ENCODE measurements at regions not wholly inside any gene's neighbourhood (a gene's known extent, or its start where the extent isn't known, plus 50 kb on each side); places are given as distances from the start of the nearest gene placed in this dataset.

- Histone ChIP-seq H3K4me3 (ENCODE audit: low read depth in 1 of 2, low read length in 1 of 2) (no peak overlapping the region), H3K36me3 (no peaks in the 10 kb centered on the region), H3K27me3 (no peaks in the 10 kb centered on the region), H3K4me1 (ENCODE audit: control insufficient read depth in 1 of 2, insufficient read depth in 1 of 2, low read depth in 1 of 2, low read length in 1 of 2) (no peaks in the 10 kb centered on the region), H3K9me3 (no peaks in the 10 kb centered on the region), H3K27ac (no peak overlapping the region)
- no peak for TF ChIP-seq CTCF (IDR thresholded peaks at IDR 0.05)
Measured at GRCh38 chr2:222146488-222146887, 152.3 kb downstream of the PAX3 start.

- no peak overlapping the region for H3K4me3 ChIP-seq (ENCODE audit: low read depth in 1 of 2, low read length in 1 of 2)
- H3K4me1 ChIP-seq (ENCODE audit: control insufficient read depth in 1 of 2, insufficient read depth in 1 of 2, low read depth in 1 of 2, low read length in 1 of 2) = no peaks in the 10 kb centered on the region
- no peak for TF ChIP-seq CTCF (IDR thresholded peaks at IDR 0.05)
- no peaks in the 10 kb centered on the region for H3K27me3 ChIP-seq
- H3K36me3 ChIP-seq = no peaks in the 10 kb centered on the region
- no peaks in the 10 kb centered on the region for H3K9me3 ChIP-seq
- no peak overlapping the region for H3K27ac ChIP-seq
Measured at GRCh38 chr2:222142027-222142426, 156.8 kb downstream of the PAX3 start.

- Histone ChIP-seq H3K36me3 (no peaks in the 10 kb centered on the region), H3K4me3 (ENCODE audit: low read depth in 1 of 2, low read length in 1 of 2) (no peak overlapping the region), H3K27me3 (no peaks in the 10 kb centered on the region), H3K4me1 (ENCODE audit: control insufficient read depth in 1 of 2, insufficient read depth in 1 of 2, low read depth in 1 of 2, low read length in 1 of 2) (no peaks in the 10 kb centered on the region), H3K27ac (no peak overlapping the region), H3K9me3 (no peaks in the 10 kb centered on the region)
- TF ChIP-seq CTCF (IDR thresholded peaks at IDR 0.05) = no peak
Measured at GRCh38 chr2:222136106-222136630, 162.6 kb downstream of the PAX3 start.

- H3K4me1 ChIP-seq (ENCODE audit: control insufficient read depth in 1 of 2, insufficient read depth in 1 of 2, low read depth in 1 of 2, low read length in 1 of 2) = no peaks in the 10 kb centered on the region
- no peaks in the 10 kb centered on the region for H3K27me3 ChIP-seq
- H3K9me3 ChIP-seq = no peaks in the 10 kb centered on the region
- H3K4me3 ChIP-seq (ENCODE audit: low read depth in 1 of 2, low read length in 1 of 2) = no peak overlapping the region
- no peak overlapping the region for H3K27ac ChIP-seq
- H3K36me3 ChIP-seq = no peaks in the 10 kb centered on the region
- no peak for TF ChIP-seq CTCF (IDR thresholded peaks at IDR 0.05)
Measured at GRCh38 chr2:222134654-222135053, 164.1 kb downstream of the PAX3 start.

- no peak for TF ChIP-seq CTCF (IDR thresholded peaks at IDR 0.05)
- no peaks in the 10 kb centered on the region for H3K27me3 ChIP-seq
- H3K9me3 ChIP-seq = no peaks in the 10 kb centered on the region
- H3K27ac ChIP-seq = no peak overlapping the region
- H3K4me3 ChIP-seq (ENCODE audit: low read depth in 1 of 2, low read length in 1 of 2) = no peak overlapping the region
- no peaks in the 10 kb centered on the region for H3K36me3 ChIP-seq
- H3K4me1 ChIP-seq (ENCODE audit: control insufficient read depth in 1 of 2, insufficient read depth in 1 of 2, low read depth in 1 of 2, low read length in 1 of 2) = no peaks in the 10 kb centered on the region
Measured at GRCh38 chr2:222133897-222134296, 164.9 kb downstream of the PAX3 start.

GRCh38 chr2:222130855-222131254, 167.9 kb downstream of the PAX3 start:
- H3K9me3 ChIP-seq = no peaks in the 10 kb centered on the region
- H3K36me3 ChIP-seq = no peaks in the 10 kb centered on the region
- no peaks in the 10 kb centered on the region for H3K4me1 ChIP-seq (ENCODE audit: control insufficient read depth in 1 of 2, insufficient read depth in 1 of 2, low read depth in 1 of 2, low read length in 1 of 2)
- no peak for TF ChIP-seq CTCF (IDR thresholded peaks at IDR 0.05)
- H3K4me3 ChIP-seq (ENCODE audit: low read depth in 1 of 2, low read length in 1 of 2) = no peak overlapping the region
- no peaks in the 10 kb centered on the region for H3K27me3 ChIP-seq
- H3K27ac ChIP-seq = no peak overlapping the region

All from neutrophil (primary cell).